ENCODE measurements at regions not wholly inside any gene's neighbourhood (a gene's known extent, or its start where the extent isn't known, plus 50 kb on each side); places are given as distances from the start of the nearest gene placed in this dataset.

- TF ChIP-seq, protein P1, sequence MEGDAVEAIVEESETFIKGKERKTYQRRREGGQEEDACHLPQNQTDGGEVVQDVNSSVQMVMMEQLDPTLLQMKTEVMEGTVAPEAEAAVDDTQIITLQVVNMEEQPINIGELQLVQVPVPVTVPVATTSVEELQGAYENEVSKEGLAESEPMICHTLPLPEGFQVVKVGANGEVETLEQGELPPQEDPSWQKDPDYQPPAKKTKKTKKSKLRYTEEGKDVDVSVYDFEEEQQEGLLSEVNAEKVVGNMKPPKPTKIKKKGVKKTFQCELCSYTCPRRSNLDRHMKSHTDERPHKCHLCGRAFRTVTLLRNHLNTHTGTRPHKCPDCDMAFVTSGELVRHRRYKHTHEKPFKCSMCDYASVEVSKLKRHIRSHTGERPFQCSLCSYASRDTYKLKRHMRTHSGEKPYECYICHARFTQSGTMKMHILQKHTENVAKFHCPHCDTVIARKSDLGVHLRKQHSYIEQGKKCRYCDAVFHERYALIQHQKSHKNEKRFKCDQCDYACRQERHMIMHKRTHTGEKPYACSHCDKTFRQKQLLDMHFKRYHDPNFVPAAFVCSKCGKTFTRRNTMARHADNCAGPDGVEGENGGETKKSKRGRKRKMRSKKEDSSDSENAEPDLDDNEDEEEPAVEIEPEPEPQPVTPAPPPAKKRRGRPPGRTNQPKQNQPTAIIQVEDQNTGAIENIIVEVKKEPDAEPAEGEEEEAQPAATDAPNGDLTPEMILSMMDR (IDR thresholded peaks at IDR 0.05) = no peak
- Histone ChIP-seq H3K27me3 (replicated peaks; ENCODE audit: insufficient read depth) (no peaks in the 10 kb centered on the region), H3K4me1 (ENCODE audit: control insufficient read depth in 1 of 2, low read depth in 2 of 2) (no peaks in the 10 kb centered on the region), H3K4me3 (no peak overlapping the region), H3K9me3 (no peaks in the 10 kb centered on the region), H3K27ac (no peak overlapping the region), H3K36me3 (no peaks in the 10 kb centered on the region)
- DNase-seq (ENCODE audit: low spot score) (no peak), ATAC-seq (ENCODE audit: insufficient number of reproducible peaks, low FRiP score, low read depth) (no peak)
Observed at GRCh38 chr10:109166935-109167334, 756.4 kb downstream of the XPNPEP1 start.

GRCh38 chr10:109159351-109159750 lies 764.0 kb downstream of the XPNPEP1 start:
- H3K36me3 ChIP-seq = no peaks in the 10 kb centered on the region
- no peaks in the 10 kb centered on the region for H3K9me3 ChIP-seq
- H3K27me3 ChIP-seq (replicated peaks; ENCODE audit: insufficient read depth) = no peaks in the 10 kb centered on the region
- H3K4me1 ChIP-seq (ENCODE audit: control insufficient read depth in 1 of 2, low read depth in 2 of 2) = no peaks in the 10 kb centered on the region
- ATAC-seq (ENCODE audit: insufficient number of reproducible peaks, low FRiP score, low read depth) (no peak), DNase-seq (ENCODE audit: low spot score) (no peak)
- no peak overlapping the region for H3K4me3 ChIP-seq
- H3K27ac ChIP-seq = no peak overlapping the region
- TF ChIP-seq, protein P1 (IDR thresholded peaks at IDR 0.05) = no peak

- H3K4me3 ChIP-seq = no peak overlapping the region
- TF ChIP-seq, protein P1 (IDR thresholded peaks at IDR 0.05) = no peak
- ATAC-seq (ENCODE audit: insufficient number of reproducible peaks, low FRiP score, low read depth) = no peak
- no peaks in the 10 kb centered on the region for H3K27me3 ChIP-seq (replicated peaks; ENCODE audit: insufficient read depth)
- H3K4me1 ChIP-seq (ENCODE audit: control insufficient read depth in 1 of 2, low read depth in 2 of 2) = no peaks in the 10 kb centered on the region
- DNase-seq (ENCODE audit: low spot score) = no peak
- no peaks in the 10 kb centered on the region for H3K9me3 ChIP-seq
- H3K36me3 ChIP-seq = no peaks in the 10 kb centered on the region
- no peak overlapping the region for H3K27ac ChIP-seq
Observed at GRCh38 chr10:109156396-109156795, 766.9 kb downstream of the XPNPEP1 start.

DNA sequence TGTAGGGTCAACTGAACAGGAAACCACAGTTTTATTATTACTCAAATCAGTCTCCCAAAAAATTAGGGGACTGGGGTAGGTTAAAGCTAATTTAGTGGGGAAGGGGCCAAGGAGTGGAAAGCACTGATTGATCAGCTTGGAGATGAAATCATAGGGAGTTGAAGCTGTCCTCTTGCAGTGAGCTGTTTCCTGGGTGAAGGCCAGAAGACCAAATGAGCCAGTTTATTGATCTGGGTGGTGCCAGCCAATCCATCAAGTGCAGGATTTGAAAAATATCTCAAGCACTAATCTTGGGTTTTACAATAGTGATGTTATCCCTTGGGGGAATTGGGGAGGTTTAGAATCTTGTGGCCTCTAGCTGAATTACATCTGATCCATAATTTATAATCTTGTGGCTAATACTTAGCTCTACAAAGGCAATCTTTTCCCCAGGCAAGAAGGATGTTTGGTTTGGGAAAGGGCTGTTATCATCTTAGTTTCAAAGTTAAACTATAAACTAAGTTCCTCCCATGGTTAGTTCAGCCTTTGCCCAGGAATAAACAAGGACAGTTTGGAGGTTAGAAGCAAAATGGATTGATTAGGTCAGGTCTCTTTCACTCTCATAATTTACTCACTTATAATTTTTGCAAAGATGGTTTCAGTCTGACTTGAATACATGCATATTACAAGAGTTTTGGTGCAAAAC lies 773.5 kb downstream of the XPNPEP1 start:
- no peaks in the 10 kb centered on the region for H3K27me3 ChIP-seq (replicated peaks; ENCODE audit: insufficient read depth)
- no peak overlapping the region for H3K4me3 ChIP-seq
- TF ChIP-seq, protein P1 (IDR thresholded peaks at IDR 0.05) = no peak
- no peaks in the 10 kb centered on the region for H3K9me3 ChIP-seq
- H3K36me3 ChIP-seq = no peaks in the 10 kb centered on the region
- ATAC-seq (ENCODE audit: insufficient number of reproducible peaks, low FRiP score, low read depth) = no peak
- no peaks in the 10 kb centered on the region for H3K4me1 ChIP-seq (ENCODE audit: control insufficient read depth in 1 of 2, low read depth in 2 of 2)
- no peak for DNase-seq (ENCODE audit: low spot score)
- H3K27ac ChIP-seq = no peak overlapping the region

DNA sequence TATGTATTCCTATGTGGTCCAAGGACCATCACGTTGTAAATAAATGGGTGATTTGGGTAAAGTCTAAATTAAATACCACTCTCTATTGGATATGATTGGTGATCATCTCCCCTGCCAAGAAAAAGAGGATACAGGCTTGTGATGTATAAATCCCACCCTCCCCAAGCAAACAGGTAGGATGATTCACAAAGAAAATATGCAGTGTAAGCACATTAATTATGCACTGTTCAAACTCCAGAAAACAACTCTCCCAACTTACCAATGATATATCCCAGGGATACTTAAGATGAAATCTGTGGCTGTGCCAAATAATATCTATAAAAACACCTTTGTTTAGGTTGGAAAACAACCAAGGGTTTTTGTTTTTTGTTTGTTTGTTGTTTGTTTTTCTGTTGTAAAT lies 795.9 kb downstream of the XPNPEP1 start:
- Histone ChIP-seq H3K27ac (no peak overlapping the region), H3K9me3 (no peaks in the 10 kb centered on the region), H3K4me1 (ENCODE audit: control insufficient read depth in 1 of 2, low read depth in 2 of 2) (no peaks in the 10 kb centered on the region), H3K27me3 (replicated peaks; ENCODE audit: insufficient read depth) (no peaks in the 10 kb centered on the region), H3K36me3 (no peaks in the 10 kb centered on the region), H3K4me3 (no peak overlapping the region)
- DNase-seq (ENCODE audit: low spot score) (no peak), ATAC-seq (ENCODE audit: insufficient number of reproducible peaks, low FRiP score, low read depth) (no peak)
- TF ChIP-seq, protein P1 (IDR thresholded peaks at IDR 0.05) = no peak
